HEK293T (cell line): ENCODE measurements at regions not wholly inside any gene's neighbourhood (a gene's known extent, or its start where the extent isn't known, plus 50 kb on each side); places are given as distances from the start of the nearest gene placed in this dataset.
"Not testable (repeated sequence)": the region's sequence is repeated elsewhere in the genome, so short reads cannot be mapped to it uniquely, and the experiment has no call there.

Source experiments
- ARNT ChIP-seq: fragments of 450-650 bp; IDR thresholded peaks from 2 replicates; pipeline ENCODE4 v1.6.1; 2017; ENCODE audit warnings: mild to moderate bottlenecking
- FOXM1 ChIP-seq: fragments of 450-650 bp; IDR thresholded peaks from 2 replicates; pipeline ENCODE4 v1.6.1; 2017; ENCODE audit warnings: mild to moderate bottlenecking, borderline replicate concordance
- LEF1 ChIP-seq: fragments of 450-650 bp; IDR thresholded peaks from 2 replicates; pipeline ENCODE4 v1.6.1; 2017; ENCODE audit warnings: mild to moderate bottlenecking, borderline replicate concordance

- TF ChIP-seq FOXM1, LEF1, ARNT: not testable (repeated sequence)
These were observed 84.6 kb upstream of the HDDC2 start for GRCh38 chr6:125386337-125386736.
